Sigmoid colon (tissue), 4 donors: ENCODE measurements at regions not wholly inside any gene's neighbourhood (a gene's known extent, or its start where the extent isn't known, plus 50 kb on each side); places are given as distances from the start of the nearest gene placed in this dataset.

Experiments used
- EP300 ChIP-seq, 4 donors: sonication (generic); formaldehyde crosslinking; IDR thresholded peaks; one replicate each; pipeline ENCODE4 v1.6.1; 2017; ENCODE audit warnings: antibody characterized with exemption in 4 of 4
- POLR2A ChIP-seq, 2 donors: fragments of 450-650 bp; IDR thresholded peaks; one replicate each; pipeline ENCODE4 v1.6.1; 2016; ENCODE audit warnings: antibody characterized with exemption in 2 of 2, mild to moderate bottlenecking in 2 of 2, moderate library complexity in 2 of 2
- POLR2AphosphoS5 ChIP-seq, 4 donors: sonication (generic); formaldehyde crosslinking; IDR thresholded peaks; one replicate each; pipeline ENCODE4 v1.6.1; 2017; ENCODE audit warnings: antibody characterized with exemption in 4 of 4
- TF ChIP-seq, protein P1 (sequence below), 4 experiments: fragments of 450-650 bp in 3 of 4; fragments of 200-600 bp in 1 of 4; IDR thresholded peaks; one replicate each; pipeline ENCODE4 v1.5.1; 2016 to 2019; ENCODE audit warnings: antibody characterized with exemption in 4 of 4, mild to moderate bottlenecking in 3 of 4, moderate library complexity in 2 of 4

DNA sequence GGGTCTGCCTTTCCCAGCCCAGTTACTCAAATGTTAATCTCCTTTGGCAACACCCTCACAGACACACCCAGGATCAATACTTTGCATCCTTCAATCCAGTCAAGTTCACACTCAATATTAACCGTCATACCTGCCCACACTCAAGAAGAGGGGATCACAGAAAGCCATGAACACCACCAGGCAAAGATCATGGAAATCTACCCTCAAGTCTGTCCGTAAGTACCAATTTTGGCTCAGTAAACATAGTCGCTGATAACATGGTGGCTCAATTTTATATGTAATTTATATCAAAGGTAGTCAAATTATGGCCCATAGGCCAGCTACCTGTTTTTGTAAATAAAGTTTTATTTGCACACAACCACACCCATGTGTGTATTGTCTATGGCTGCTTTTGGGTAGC is 102.3 kb upstream of the MAP2 start:
- TF ChIP-seq POLR2AphosphoS5 (IDR thresholded peaks at IDR 0.05) (no peak), POLR2A (IDR thresholded peaks at IDR 0.05) (no peak), EP300 (IDR thresholded peaks at IDR 0.05) (no peak)
- TF ChIP-seq, protein P1, sequence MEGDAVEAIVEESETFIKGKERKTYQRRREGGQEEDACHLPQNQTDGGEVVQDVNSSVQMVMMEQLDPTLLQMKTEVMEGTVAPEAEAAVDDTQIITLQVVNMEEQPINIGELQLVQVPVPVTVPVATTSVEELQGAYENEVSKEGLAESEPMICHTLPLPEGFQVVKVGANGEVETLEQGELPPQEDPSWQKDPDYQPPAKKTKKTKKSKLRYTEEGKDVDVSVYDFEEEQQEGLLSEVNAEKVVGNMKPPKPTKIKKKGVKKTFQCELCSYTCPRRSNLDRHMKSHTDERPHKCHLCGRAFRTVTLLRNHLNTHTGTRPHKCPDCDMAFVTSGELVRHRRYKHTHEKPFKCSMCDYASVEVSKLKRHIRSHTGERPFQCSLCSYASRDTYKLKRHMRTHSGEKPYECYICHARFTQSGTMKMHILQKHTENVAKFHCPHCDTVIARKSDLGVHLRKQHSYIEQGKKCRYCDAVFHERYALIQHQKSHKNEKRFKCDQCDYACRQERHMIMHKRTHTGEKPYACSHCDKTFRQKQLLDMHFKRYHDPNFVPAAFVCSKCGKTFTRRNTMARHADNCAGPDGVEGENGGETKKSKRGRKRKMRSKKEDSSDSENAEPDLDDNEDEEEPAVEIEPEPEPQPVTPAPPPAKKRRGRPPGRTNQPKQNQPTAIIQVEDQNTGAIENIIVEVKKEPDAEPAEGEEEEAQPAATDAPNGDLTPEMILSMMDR (IDR thresholded peaks at IDR 0.05), result no peak
